Testis (tissue), 2 donors: ENCODE measurements at regions not wholly inside any gene's neighbourhood (a gene's known extent, or its start where the extent isn't known, plus 50 kb on each side); places are given as distances from the start of the nearest gene placed in this dataset.

Source experiments
- DNase-seq: peaks from one replicate; pipeline ENCODE4 v3.0.0-alpha.2; 2019
- H3K27ac ChIP-seq, 2 donors: fragments of 200-600 bp; sonication (generic); one replicate each; pipeline ENCODE4 v1.5.1; 2019
- H3K27me3 ChIP-seq: fragments of 200-600 bp; sonication (generic); one replicate; pipeline ENCODE4 v1.5.1; 2019
- H3K36me3 ChIP-seq: fragments of 200-600 bp; sonication (generic); one replicate; pipeline ENCODE4 v1.5.1; 2017; ENCODE audit warnings: low read depth; ENCODE audit errors: missing control alignments
- H3K4me1 ChIP-seq: fragments of 200-600 bp; sonication (generic); one replicate; pipeline ENCODE4 v1.5.1; 2019
- H3K4me3 ChIP-seq, 2 donors: fragments of 200-600 bp; sonication (generic); one replicate each; pipeline ENCODE4 v1.5.1; 2017 to 2019
- H3K9me3 ChIP-seq: fragments of 200-600 bp; sonication (generic); one replicate; pipeline ENCODE4 v1.5.1; 2017
- POLR2A ChIP-seq: fragments of 450-650 bp; IDR thresholded peaks from one replicate; pipeline ENCODE4 v1.6.1; 2017; ENCODE audit warnings: antibody characterized with exemption, mild to moderate bottlenecking, moderate library complexity
- WGBS, 2 donors: methylation state at CpG; one replicate each; pipeline ENCODE4 v1.1.5; 2018; 5-methylcytosine and 5-hydroxymethylcytosine counted together
- intact Hi-C: fragments of 100-400 bp; cut with DNase I; formaldehyde crosslinking; loops from one replicate; pipeline ENCODE4 v1.15.1; 2023; ENCODE audit warnings: low total_unique reads
- TF ChIP-seq, protein P1 (sequence below), 3 experiments: fragments of 450-650 bp in 2 of 3; fragments of 200-600 bp in 1 of 3; sonication (generic) in 1 of 3; IDR thresholded peaks; one replicate each; pipeline ENCODE4 v1.5.1; 2016 to 2019; ENCODE audit warnings: antibody characterized with exemption in 3 of 3, mild to moderate bottlenecking in 2 of 3, moderate library complexity in 1 of 3

DNA sequence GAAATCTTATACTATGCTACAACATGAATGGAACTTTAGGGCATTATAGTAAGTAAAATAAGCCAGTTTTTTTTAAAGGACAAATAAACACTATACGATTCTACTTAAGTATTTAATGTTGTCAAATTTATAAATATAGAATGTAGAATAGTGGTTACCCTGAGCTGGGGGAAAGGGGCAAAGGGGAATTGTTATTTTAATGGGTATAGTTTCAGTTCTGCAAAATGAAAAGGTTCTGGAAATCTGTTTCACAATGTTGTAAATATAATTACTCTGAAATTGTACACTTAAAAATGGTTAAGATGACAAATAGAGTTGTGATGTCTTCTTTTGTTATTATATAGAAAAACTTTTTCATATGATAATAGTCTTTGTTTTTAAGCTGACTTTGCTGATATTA, 366.3 kb downstream of the MRPL39 start:
- H3K36me3 ChIP-seq: no peaks in the 10 kb centered on the region
- TF ChIP-seq POLR2A: no peak
- TF ChIP-seq, protein P1, sequence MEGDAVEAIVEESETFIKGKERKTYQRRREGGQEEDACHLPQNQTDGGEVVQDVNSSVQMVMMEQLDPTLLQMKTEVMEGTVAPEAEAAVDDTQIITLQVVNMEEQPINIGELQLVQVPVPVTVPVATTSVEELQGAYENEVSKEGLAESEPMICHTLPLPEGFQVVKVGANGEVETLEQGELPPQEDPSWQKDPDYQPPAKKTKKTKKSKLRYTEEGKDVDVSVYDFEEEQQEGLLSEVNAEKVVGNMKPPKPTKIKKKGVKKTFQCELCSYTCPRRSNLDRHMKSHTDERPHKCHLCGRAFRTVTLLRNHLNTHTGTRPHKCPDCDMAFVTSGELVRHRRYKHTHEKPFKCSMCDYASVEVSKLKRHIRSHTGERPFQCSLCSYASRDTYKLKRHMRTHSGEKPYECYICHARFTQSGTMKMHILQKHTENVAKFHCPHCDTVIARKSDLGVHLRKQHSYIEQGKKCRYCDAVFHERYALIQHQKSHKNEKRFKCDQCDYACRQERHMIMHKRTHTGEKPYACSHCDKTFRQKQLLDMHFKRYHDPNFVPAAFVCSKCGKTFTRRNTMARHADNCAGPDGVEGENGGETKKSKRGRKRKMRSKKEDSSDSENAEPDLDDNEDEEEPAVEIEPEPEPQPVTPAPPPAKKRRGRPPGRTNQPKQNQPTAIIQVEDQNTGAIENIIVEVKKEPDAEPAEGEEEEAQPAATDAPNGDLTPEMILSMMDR (IDR thresholded peaks at IDR 0.05): no peak
- no peaks in the 10 kb centered on the region for H3K27me3 ChIP-seq
- no peaks in the 10 kb centered on the region for H3K9me3 ChIP-seq
- no peak overlapping the region for H3K4me3 ChIP-seq
- no peaks in the 10 kb centered on the region for H3K4me1 ChIP-seq
- DNase-seq: no peak
- intact Hi-C loops: no loop called here
- H3K27ac ChIP-seq: no peak overlapping the region
- WGBS, 2 donors: 84 to 85% methylated on average over 1 of the region's 1 CpG

- 75 to 79% methylated on average over 4 of the region's 4 CpGs for WGBS, 2 donors
- no peak for TF ChIP-seq POLR2A
- TF ChIP-seq, protein P1 (IDR thresholded peaks at IDR 0.05): no peak
- no peak overlapping the region for H3K27ac ChIP-seq
- no peaks in the 10 kb centered on the region for H3K4me1 ChIP-seq
- intact Hi-C loops: no loop called here
- H3K9me3 ChIP-seq: no peaks in the 10 kb centered on the region
- H3K27me3 ChIP-seq: no peaks in the 10 kb centered on the region
- H3K36me3 ChIP-seq: no peaks in the 10 kb centered on the region
- no peak for DNase-seq
- H3K4me3 ChIP-seq: no peak overlapping the region
Measured at GRCh38 chr21:25234857-25235801, 372.2 kb downstream of the MRPL39 start.

DNA sequence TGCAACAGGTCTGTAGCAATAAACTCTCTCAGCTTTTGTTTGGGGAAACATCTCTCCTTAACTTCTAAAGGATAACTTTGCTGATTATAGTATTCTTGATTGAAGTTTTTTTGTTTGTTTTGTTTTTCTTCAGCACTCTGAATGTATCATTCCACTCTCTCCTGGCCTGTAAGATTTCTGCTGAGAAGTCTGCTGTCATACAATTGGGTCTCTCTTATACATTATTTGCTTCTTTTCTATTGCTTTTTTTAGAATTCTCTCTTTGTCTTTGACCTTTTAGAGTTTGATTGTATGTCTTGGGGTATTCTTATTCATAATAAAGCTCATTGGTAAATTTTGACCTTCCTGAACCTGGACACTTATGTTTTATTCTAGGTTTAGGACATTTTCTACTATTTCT, 386.3 kb downstream of the MRPL39 start:
- Histone ChIP-seq H3K4me3 (no peak overlapping the region), H3K4me1 (no peaks in the 10 kb centered on the region), H3K27me3 (no peaks in the 10 kb centered on the region), H3K36me3 (no peaks in the 10 kb centered on the region), H3K27ac (no peak overlapping the region), H3K9me3 (no peaks in the 10 kb centered on the region)
- TF ChIP-seq, protein P1 (IDR thresholded peaks at IDR 0.05): no peak
- no peak for TF ChIP-seq POLR2A
- no peak for DNase-seq
- intact Hi-C loops: no loop called here

GRCh38 chr21:25220169-25220568, 387.1 kb downstream of the MRPL39 start:
- Histone ChIP-seq H3K4me1 (no peaks in the 10 kb centered on the region), H3K36me3 (no peaks in the 10 kb centered on the region), H3K9me3 (no peaks in the 10 kb centered on the region), H3K27me3 (no peaks in the 10 kb centered on the region), H3K4me3 (no peak overlapping the region), H3K27ac (no peak overlapping the region)
- no peak for TF ChIP-seq POLR2A
- TF ChIP-seq, protein P1 (IDR thresholded peaks at IDR 0.05): no peak
- intact Hi-C loops: no loop called here
- 90 to 94% methylated on average over 1 of the region's 1 CpG for WGBS, 2 donors
- no peak for DNase-seq
